ENCODE measurements at regions not wholly inside any gene's neighbourhood (a gene's known extent, or its start where the extent isn't known, plus 50 kb on each side); places are given as distances from the start of the nearest gene placed in this dataset.

GRCh38 chr7:46902463-46902862 lies 679.4 kb downstream of the TNS3 start:
- H3K27ac Mint-ChIP-seq = no peak overlapping the region
- H3K36me3 Mint-ChIP-seq = no peaks in the 10 kb centered on the region
- H3K4me1 Mint-ChIP-seq = no peaks in the 10 kb centered on the region
- no peaks in the 10 kb centered on the region for H3K27me3 ChIP-seq (ENCODE audit: control insufficient read depth, insufficient read depth, low read length)
- no peak overlapping the region for H3K27ac ChIP-seq (ENCODE audit: insufficient read depth, low read length, poor library complexity, severe bottlenecking)
- no peaks in the 10 kb centered on the region for H3K4me1 ChIP-seq (ENCODE audit: control insufficient read depth, insufficient read depth, low read length, poor library complexity, severe bottlenecking)
- H3K36me3 ChIP-seq (ENCODE audit: control insufficient read depth, insufficient read depth, low read length) = no peaks in the 10 kb centered on the region
- H3K27me3 Mint-ChIP-seq = no peaks in the 10 kb centered on the region
- peaks cover 3 to 29% (median 7%) of the 10 kb centered on the region in 7 donors for H3K9me3 Mint-ChIP-seq
- DNase-seq (no peak), ATAC-seq (ENCODE audit: low read depth in 2 of 2) (no peak)
- H3K4me3 ChIP-seq (ENCODE audit: low read depth, low read length) = no peak overlapping the region
- H3K9me3 ChIP-seq (ENCODE audit: control insufficient read depth in 2 of 2, low read length in 2 of 2) = no peaks in the 10 kb centered on the region
- no peak overlapping the region for H3K4me3 Mint-ChIP-seq

- Histone ChIP-seq H3K36me3 (ENCODE audit: control insufficient read depth, insufficient read depth, low read length) (no peaks in the 10 kb centered on the region), H3K27me3 (ENCODE audit: control insufficient read depth, insufficient read depth, low read length) (no peaks in the 10 kb centered on the region), H3K27ac (ENCODE audit: insufficient read depth, low read length, poor library complexity, severe bottlenecking) (no peak overlapping the region), H3K4me1 (ENCODE audit: control insufficient read depth, insufficient read depth, low read length, poor library complexity, severe bottlenecking) (no peaks in the 10 kb centered on the region), H3K4me3 (ENCODE audit: low read depth, low read length) (no peak overlapping the region), H3K9me3 (ENCODE audit: control insufficient read depth in 2 of 2, low read length in 2 of 2) (no peaks in the 10 kb centered on the region)
- Mint-ChIP-seq H3K4me3 (no peak overlapping the region), H3K27me3 (no peaks in the 10 kb centered on the region), H3K9me3 (peaks cover 0 to 31% (median 6%) of the 10 kb centered on the region in 7 donors), H3K4me1 (no peaks in the 10 kb centered on the region), H3K36me3 (no peaks in the 10 kb centered on the region), H3K27ac (no peak overlapping the region)
- no peak for DNase-seq
- ATAC-seq (ENCODE audit: low read depth in 2 of 2) = no peak
Measured at GRCh38 chr7:46900312-46901263, 681.3 kb downstream of the TNS3 start.

- Mint-ChIP-seq H3K27me3 (no peaks in the 10 kb centered on the region), H3K27ac (no peak overlapping the region), H3K4me3 (no peak overlapping the region), H3K4me1 (no peaks in the 10 kb centered on the region), H3K9me3 (peaks cover 2 to 35% (median 6%) of the 10 kb centered on the region in 7 donors), H3K36me3 (no peaks in the 10 kb centered on the region)
- DNase-seq (no peak), ATAC-seq (ENCODE audit: low read depth in 2 of 2) (no peak)
- Histone ChIP-seq H3K27me3 (ENCODE audit: control insufficient read depth, insufficient read depth, low read length) (no peaks in the 10 kb centered on the region), H3K4me1 (ENCODE audit: control insufficient read depth, insufficient read depth, low read length, poor library complexity, severe bottlenecking) (no peaks in the 10 kb centered on the region), H3K36me3 (ENCODE audit: control insufficient read depth, insufficient read depth, low read length) (no peaks in the 10 kb centered on the region), H3K9me3 (ENCODE audit: control insufficient read depth in 2 of 2, low read length in 2 of 2) (no peaks in the 10 kb centered on the region), H3K4me3 (ENCODE audit: low read depth, low read length) (no peak overlapping the region), H3K27ac (ENCODE audit: insufficient read depth, low read length, poor library complexity, severe bottlenecking) (no peak overlapping the region)
Measured at GRCh38 chr7:46897381-46897780, 684.5 kb downstream of the TNS3 start.

GRCh38 chr7:46886669-46887374 lies 695.1 kb downstream of the TNS3 start:
- peaks cover 1 to 3% of the 10 kb centered on the region in 2 experiments for H3K9me3 ChIP-seq (ENCODE audit: control insufficient read depth in 2 of 2, low read length in 2 of 2)
- no peak overlapping the region for H3K4me3 ChIP-seq (ENCODE audit: low read depth, low read length)
- no peaks in the 10 kb centered on the region for H3K27me3 ChIP-seq (ENCODE audit: control insufficient read depth, insufficient read depth, low read length)
- H3K36me3 ChIP-seq (ENCODE audit: control insufficient read depth, insufficient read depth, low read length) = no peaks in the 10 kb centered on the region
- no peak overlapping the region for H3K27ac ChIP-seq (ENCODE audit: insufficient read depth, low read length, poor library complexity, severe bottlenecking)
- ATAC-seq (ENCODE audit: low read depth in 2 of 2) (no peak), DNase-seq (no peak)
- Mint-ChIP-seq H3K27me3 (no peaks in the 10 kb centered on the region), H3K36me3 (no peaks in the 10 kb centered on the region), H3K4me1 (no peaks in the 10 kb centered on the region), H3K9me3 (peaks cover under 1 to 13% (median 5%) of the 10 kb centered on the region in 7 donors), H3K27ac (no peak overlapping the region), H3K4me3 (no peak overlapping the region)
- no peaks in the 10 kb centered on the region for H3K4me1 ChIP-seq (ENCODE audit: control insufficient read depth, insufficient read depth, low read length, poor library complexity, severe bottlenecking)

- H3K4me1 ChIP-seq (ENCODE audit: control insufficient read depth, insufficient read depth, low read length, poor library complexity, severe bottlenecking) = no peaks in the 10 kb centered on the region
- Mint-ChIP-seq H3K27me3 (no peaks in the 10 kb centered on the region), H3K27ac (no peak overlapping the region), H3K4me3 (no peak overlapping the region), H3K4me1 (no peaks in the 10 kb centered on the region), H3K36me3 (no peaks in the 10 kb centered on the region), H3K9me3 (peaks cover 1 to 18% (median 9%) of the 10 kb centered on the region in 7 donors)
- no peak for ATAC-seq (ENCODE audit: low read depth in 2 of 2)
- no peaks in the 10 kb centered on the region for H3K27me3 ChIP-seq (ENCODE audit: control insufficient read depth, insufficient read depth, low read length)
- no peak for DNase-seq
- H3K9me3 ChIP-seq (ENCODE audit: control insufficient read depth in 2 of 2, low read length in 2 of 2) = peaks cover under 1 to 3% of the 10 kb centered on the region in 2 experiments
- H3K27ac ChIP-seq (ENCODE audit: insufficient read depth, low read length, poor library complexity, severe bottlenecking) = no peak overlapping the region
- H3K36me3 ChIP-seq (ENCODE audit: control insufficient read depth, insufficient read depth, low read length) = no peaks in the 10 kb centered on the region
- H3K4me3 ChIP-seq (ENCODE audit: low read depth, low read length) = no peak overlapping the region
Measured at GRCh38 chr7:46885167-46885566, 696.7 kb downstream of the TNS3 start.

GRCh38 chr7:46881507-46882127 lies 700.3 kb downstream of the TNS3 start:
- no peaks in the 10 kb centered on the region for H3K36me3 Mint-ChIP-seq
- ATAC-seq (ENCODE audit: low read depth in 2 of 2) = no peak
- Histone ChIP-seq H3K4me1 (ENCODE audit: control insufficient read depth, insufficient read depth, low read length, poor library complexity, severe bottlenecking) (no peaks in the 10 kb centered on the region), H3K27ac (ENCODE audit: insufficient read depth, low read length, poor library complexity, severe bottlenecking) (no peak overlapping the region), H3K27me3 (ENCODE audit: control insufficient read depth, insufficient read depth, low read length) (no peaks in the 10 kb centered on the region), H3K9me3 (ENCODE audit: control insufficient read depth in 2 of 2, low read length in 2 of 2) (no peaks in the 10 kb centered on the region), H3K4me3 (ENCODE audit: low read depth, low read length) (no peak overlapping the region), H3K36me3 (ENCODE audit: control insufficient read depth, insufficient read depth, low read length) (no peaks in the 10 kb centered on the region)
- H3K9me3 Mint-ChIP-seq = peaks cover 1 to 14% (median 7%) of the 10 kb centered on the region in 7 donors
- H3K4me3 Mint-ChIP-seq = no peak overlapping the region
- H3K4me1 Mint-ChIP-seq = no peaks in the 10 kb centered on the region
- no peak for DNase-seq
- no peaks in the 10 kb centered on the region for H3K27me3 Mint-ChIP-seq
- H3K27ac Mint-ChIP-seq = no peak overlapping the region

- ATAC-seq (ENCODE audit: low read depth in 2 of 2) = no peak
- no peaks in the 10 kb centered on the region for H3K36me3 Mint-ChIP-seq
Measured at GRCh38 chr7:46880508-46881196, 701.3 kb downstream of the TNS3 start.

More at GRCh38 chr7:46880508-46881196, 701.3 kb downstream of the TNS3 start:
- Histone ChIP-seq H3K4me1 (ENCODE audit: control insufficient read depth, insufficient read depth, low read length, poor library complexity, severe bottlenecking) (no peaks in the 10 kb centered on the region), H3K36me3 (ENCODE audit: control insufficient read depth, insufficient read depth, low read length) (no peaks in the 10 kb centered on the region), H3K9me3 (ENCODE audit: control insufficient read depth in 2 of 2, low read length in 2 of 2) (peaks cover 0 to 4% of the 10 kb centered on the region in 2 experiments), H3K27me3 (ENCODE audit: control insufficient read depth, insufficient read depth, low read length) (no peaks in the 10 kb centered on the region), H3K27ac (ENCODE audit: insufficient read depth, low read length, poor library complexity, severe bottlenecking) (no peak overlapping the region), H3K4me3 (ENCODE audit: low read depth, low read length) (no peak overlapping the region)
- peaks cover 3 to 13% (median 6%) of the 10 kb centered on the region in 7 donors for H3K9me3 Mint-ChIP-seq
- no peak overlapping the region for H3K4me3 Mint-ChIP-seq
- DNase-seq = no peak
- no peaks in the 10 kb centered on the region for H3K4me1 Mint-ChIP-seq
- no peaks in the 10 kb centered on the region for H3K27me3 Mint-ChIP-seq
- H3K27ac Mint-ChIP-seq = no peak overlapping the region
